Thyroid gland (tissue), 4 donors: ENCODE measurements at regions not wholly inside any gene's neighbourhood (a gene's known extent, or its start where the extent isn't known, plus 50 kb on each side); places are given as distances from the start of the nearest gene placed in this dataset.

Experiments used
- DNase-seq, 2 donors: peaks; one replicate each; pipeline ENCODE4 v3.0.0-alpha.2; 2019
- H3K27ac ChIP-seq, 3 donors: fragments of 200-600 bp; sonication (generic); 1 replicate in 2 of 3; 2 replicates in 1 of 3; pipeline ENCODE4 v1.5.1; 2016 to 2019; ENCODE audit warnings: mild to moderate bottlenecking in 1 of 3, moderate library complexity in 1 of 3
- H3K27me3 ChIP-seq: fragments of 200-600 bp; sonication (generic); one replicate; pipeline ENCODE4 v1.5.1; 2019
- H3K36me3 ChIP-seq, 2 donors: fragments of 200-600 bp; sonication (generic); one replicate each; pipeline ENCODE4 v1.5.1; 2016 to 2019
- H3K4me1 ChIP-seq, 2 donors: fragments of 200-600 bp; sonication (generic); one replicate each; pipeline ENCODE4 v1.5.1; 2017 to 2019
- H3K4me3 ChIP-seq, 3 donors: fragments of 200-600 bp; sonication (generic); replicated peaks in 1 of 3; 1 replicate in 2 of 3; 2 replicates in 1 of 3; pipeline ENCODE4 v1.5.1; 2016; ENCODE audit warnings: mild to moderate bottlenecking in 1 of 3
- H3K9me3 ChIP-seq: fragments of 200-600 bp; sonication (generic); one replicate; pipeline ENCODE4 v1.5.1; 2017
- CTCF ChIP-seq, 6 experiments: fragments of 200-600 bp in 3 of 6; fragments of 450-650 bp in 3 of 6; sonication (generic) in 3 of 6; IDR thresholded peaks; one replicate each; pipeline ENCODE4 v1.5.1; 2016 to 2019; ENCODE audit warnings: antibody characterized with exemption in 6 of 6, mild to moderate bottlenecking in 2 of 6, inconsistent platforms in 1 of 6, moderate library complexity in 1 of 6
- POLR2A ChIP-seq, 2 donors: fragments of 450-650 bp; IDR thresholded peaks; one replicate each; pipeline ENCODE4 v1.6.1; 2017; ENCODE audit warnings: antibody characterized with exemption in 2 of 2, mild to moderate bottlenecking in 2 of 2, moderate library complexity in 1 of 2
- WGBS, 2 donors: methylation state at CpG; one replicate each; pipeline ENCODE4 v1.1.5; 2017; 5-methylcytosine and 5-hydroxymethylcytosine counted together
- intact Hi-C: fragments of 100-400 bp; cut with DNase I; formaldehyde crosslinking; loops from one replicate; pipeline ENCODE4 v1.15.1; 2023

GRCh38 chr7:17558558-17559332, 260.3 kb downstream of the AHR start:
- no peak for DNase-seq
- H3K4me1 ChIP-seq: no peaks in the 10 kb centered on the region
- WGBS, 2 donors: 66 to 67% methylated on average over 4 of the region's 4 CpGs
- H3K27me3 ChIP-seq: no peaks in the 10 kb centered on the region
- no peak overlapping the region for H3K4me3 ChIP-seq
- H3K36me3 ChIP-seq: no peaks in the 10 kb centered on the region
- no peak for TF ChIP-seq POLR2A (IDR thresholded peaks at IDR 0.05)
- no peak for TF ChIP-seq CTCF (IDR thresholded peaks at IDR 0.05)
- intact Hi-C loops: no loop called here
- no peaks in the 10 kb centered on the region for H3K9me3 ChIP-seq
- H3K27ac ChIP-seq: no peak overlapping the region

- WGBS, 2 donors: 43 to 48% methylated on average over 1 of the region's 1 CpG
Observed at GRCh38 chr7:17559388-17559787, 260.9 kb downstream of the AHR start.

GRCh38 chr7:17560516-17560915, 262.1 kb downstream of the AHR start:
- no peak overlapping the region for H3K4me3 ChIP-seq
- no peaks in the 10 kb centered on the region for H3K27me3 ChIP-seq
- 74 to 87% methylated on average over 4 of the region's 4 CpGs for WGBS, 2 donors
- no peak overlapping the region for H3K27ac ChIP-seq
- no peaks in the 10 kb centered on the region for H3K36me3 ChIP-seq
- H3K4me1 ChIP-seq: no peaks in the 10 kb centered on the region
- intact Hi-C loops: no loop called here
- DNase-seq: no peak
- no peak for TF ChIP-seq CTCF (IDR thresholded peaks at IDR 0.05)
- no peak for TF ChIP-seq POLR2A (IDR thresholded peaks at IDR 0.05)
- no peaks in the 10 kb centered on the region for H3K9me3 ChIP-seq

More at GRCh38 chr7:17559388-17559787, 260.9 kb downstream of the AHR start:
- Histone ChIP-seq H3K9me3 (no peaks in the 10 kb centered on the region), H3K36me3 (no peaks in the 10 kb centered on the region), H3K27me3 (no peaks in the 10 kb centered on the region), H3K4me3 (no peak overlapping the region), H3K4me1 (no peaks in the 10 kb centered on the region), H3K27ac (no peak overlapping the region)
- DNase-seq: no peak
- intact Hi-C loops: no loop called here
- TF ChIP-seq CTCF (IDR thresholded peaks at IDR 0.05) (no peak), POLR2A (IDR thresholded peaks at IDR 0.05) (no peak)

GRCh38 chr7:17560966-17561365, 262.5 kb downstream of the AHR start:
- intact Hi-C loops: no loop called here
- WGBS, 2 donors: 97 to 98% methylated on average over 2 of the region's 2 CpGs
- DNase-seq: no peak
- no peak overlapping the region for H3K4me3 ChIP-seq
- no peaks in the 10 kb centered on the region for H3K9me3 ChIP-seq
- no peaks in the 10 kb centered on the region for H3K4me1 ChIP-seq
- no peaks in the 10 kb centered on the region for H3K36me3 ChIP-seq
- H3K27ac ChIP-seq: no peak overlapping the region
- TF ChIP-seq CTCF (IDR thresholded peaks at IDR 0.05) (no peak), POLR2A (IDR thresholded peaks at IDR 0.05) (no peak)
- H3K27me3 ChIP-seq: no peaks in the 10 kb centered on the region

GRCh38 chr7:17564678-17565212, 266.3 kb downstream of the AHR start:
- DNase-seq: no peak
- 55 to 56% methylated on average over 3 of the region's 3 CpGs for WGBS, 2 donors
- Histone ChIP-seq H3K27me3 (no peaks in the 10 kb centered on the region), H3K4me1 (no peaks in the 10 kb centered on the region), H3K9me3 (no peaks in the 10 kb centered on the region), H3K4me3 (no peak overlapping the region), H3K27ac (no peak overlapping the region), H3K36me3 (no peaks in the 10 kb centered on the region)
- TF ChIP-seq POLR2A (IDR thresholded peaks at IDR 0.05) (no peak), CTCF (IDR thresholded peaks at IDR 0.05) (no peak)
- intact Hi-C loops: no loop called here
